ENCODE measurements at regions not wholly inside any gene's neighbourhood (a gene's known extent, or its start where the extent isn't known, plus 50 kb on each side); places are given as distances from the start of the nearest gene placed in this dataset.

DNA sequence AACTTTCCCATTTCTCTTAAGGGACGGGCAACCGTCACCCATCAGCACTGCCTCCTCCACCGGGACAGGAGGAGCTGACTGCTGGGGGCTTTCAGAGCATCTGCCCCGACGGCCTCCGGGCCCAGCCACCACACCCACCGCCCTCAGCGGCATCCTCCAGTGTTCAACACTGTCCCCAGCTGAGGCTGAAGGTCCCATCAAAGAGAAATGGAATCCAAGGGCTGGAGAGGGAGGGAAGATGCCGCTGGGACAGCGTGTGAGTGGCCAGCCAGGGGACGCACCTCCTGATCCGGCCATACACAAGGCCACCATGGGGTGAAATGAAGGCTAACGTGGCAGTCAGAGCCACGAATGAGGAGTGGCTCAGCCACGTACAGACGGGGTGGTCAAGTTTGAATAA lies 153.6 kb upstream of the PPP2R2D start:
- ChIA-PET CTCF (no interaction called here), POLR2A (no interaction called here)
- TF ChIP-seq EP300 (IDR thresholded peaks at IDR 0.05) (no peak), HOXB5 (CRISPR knock-in tag; IDR thresholded peaks at IDR 0.05) (no peak), ZC3H11A (IDR thresholded peaks at IDR 0.05) (no peak), RFX5 (IDR thresholded peaks at IDR 0.05) (no peak), E2F6 (IDR thresholded peaks at IDR 0.05; ENCODE audit: borderline replicate concordance, low read depth) (no peak), POLR2AphosphoS2 (conservative IDR thresholded peaks at IDR 0.05; ENCODE audit: low read length) (no peak), HDAC2 (IDR thresholded peaks at IDR 0.05) (no peak), KDM1A (IDR thresholded peaks at IDR 0.05; ENCODE audit: low read depth) (no peak), EHF (CRISPR knock-in tag; IDR thresholded peaks at IDR 0.05) (no peak), USF2 (IDR thresholded peaks at IDR 0.05) (no peak), KDM5A (IDR thresholded peaks at IDR 0.05) (no peak), ZSCAN20 (CRISPR knock-in tag; IDR thresholded peaks at IDR 0.05) (no peak), NR3C1 (IDR thresholded peaks at IDR 0.05) (no peak), FOSL2 (IDR thresholded peaks at IDR 0.05) (no peak), FOSL2 (CRISPR knock-in tag; IDR thresholded peaks at IDR 0.05) (no peak), HOXA7 (CRISPR knock-in tag; IDR thresholded peaks at IDR 0.05) (no peak)
- TF ChIP-seq, protein P1, sequence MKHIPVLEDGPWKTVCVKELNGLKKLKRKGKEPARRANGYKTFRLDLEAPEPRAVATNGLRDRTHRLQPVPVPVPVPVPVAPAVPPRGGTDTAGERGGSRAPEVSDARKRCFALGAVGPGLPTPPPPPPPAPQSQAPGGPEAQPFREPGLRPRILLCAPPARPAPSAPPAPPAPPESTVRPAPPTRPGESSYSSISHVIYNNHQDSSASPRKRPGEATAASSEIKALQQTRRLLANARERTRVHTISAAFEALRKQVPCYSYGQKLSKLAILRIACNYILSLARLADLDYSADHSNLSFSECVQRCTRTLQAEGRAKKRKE (CRISPR knock-in tag; IDR thresholded peaks at IDR 0.05; ENCODE audit: low read depth) = no peak
- no peak for DNase-seq (ENCODE audit: low read depth in 1 of 2, low spot score in 1 of 2)
- Histone ChIP-seq H3K4me2 (no peak overlapping the region), H3K9me3 (no peaks in the 10 kb centered on the region), H3K4me3 (no peak overlapping the region), H3K27ac (no peak overlapping the region), H3K4me1 (no peaks in the 10 kb centered on the region)
- no peak for FAIRE-seq
- 82% methylated on average over 16 of the region's 16 CpGs for WGBS (ENCODE audit: missing lambda C conversion rate)
- no peak for ATAC-seq

DNA sequence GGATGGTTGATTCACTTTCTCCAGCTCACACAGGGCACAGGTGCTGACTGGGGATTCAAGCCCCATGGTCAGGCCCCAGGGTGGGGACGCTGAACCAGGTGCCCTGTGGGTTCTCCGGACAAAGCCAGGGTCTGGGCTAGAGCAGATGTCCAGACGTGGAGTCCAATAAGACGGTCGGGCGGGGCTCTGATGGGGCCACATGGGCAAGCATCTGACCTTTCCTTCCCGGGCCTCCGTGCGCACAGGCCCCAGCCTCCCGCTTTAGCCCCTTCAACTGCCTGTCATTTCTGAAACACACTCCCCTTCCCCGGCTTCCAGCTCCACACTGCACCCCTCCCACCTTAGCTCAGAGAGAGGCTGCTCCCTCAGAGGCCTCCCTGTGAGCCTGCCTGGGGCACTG lies 153.0 kb upstream of the PPP2R2D start:
- no peak for ATAC-seq
- Histone ChIP-seq H3K4me2 (no peak overlapping the region), H3K4me1 (no peaks in the 10 kb centered on the region), H3K27ac (no peak overlapping the region), H3K9me3 (no peaks in the 10 kb centered on the region), H3K4me3 (no peak overlapping the region)
- ChIA-PET CTCF (no interaction called here), POLR2A (no interaction called here)
- TF ChIP-seq ELK1 (IDR thresholded peaks at IDR 0.05; ENCODE audit: low read depth, low read length) (no peak), NPAS2 (CRISPR knock-in tag; IDR thresholded peaks at IDR 0.05; ENCODE audit: borderline replicate concordance) (no peak), SREBF2 (IDR thresholded peaks at IDR 0.05) (no peak), EHF (CRISPR knock-in tag; IDR thresholded peaks at IDR 0.05) (no peak), FOSL2 (IDR thresholded peaks at IDR 0.05) (no peak), FOSL2 (CRISPR knock-in tag; IDR thresholded peaks at IDR 0.05) (no peak)
- DNase-seq (ENCODE audit: low read depth in 1 of 2, low spot score in 1 of 2) = no peak
- no peak for FAIRE-seq
- 82% methylated on average over 11 of the region's 11 CpGs for WGBS (ENCODE audit: missing lambda C conversion rate)

- no peak for FAIRE-seq
- TF ChIP-seq HOXB5 (CRISPR knock-in tag; IDR thresholded peaks at IDR 0.05) (no peak), NPAS2 (CRISPR knock-in tag; IDR thresholded peaks at IDR 0.05; ENCODE audit: borderline replicate concordance) (no peak), POLR2A (IDR thresholded peaks at IDR 0.05; ENCODE audit: low read length) (no peak), CEBPB (IDR thresholded peaks at IDR 0.05) (no peak), ESRRA (IDR thresholded peaks at IDR 0.05; ENCODE audit: borderline replicate concordance, low read length) (no peak), NR3C1 (IDR thresholded peaks at IDR 0.05) (no peak), RNF2 (IDR thresholded peaks at IDR 0.05; ENCODE audit: borderline replicate concordance, low read depth) (no peak), JUNB (IDR thresholded peaks at IDR 0.05) (no peak)
- ATAC-seq = no peak
- ChIA-PET POLR2A (no interaction called here), CTCF (no interaction called here)
- no peak overlapping the region for H3K4me2 ChIP-seq
- H3K4me3 ChIP-seq = no peak overlapping the region
- H3K27ac ChIP-seq = no peak overlapping the region
- DNase-seq (ENCODE audit: low read depth in 1 of 2, low spot score in 1 of 2) = no peak
- no peaks in the 10 kb centered on the region for H3K9me3 ChIP-seq
- 82% methylated on average over 1 of the region's 9 CpGs for WGBS (ENCODE audit: missing lambda C conversion rate)
- no peaks in the 10 kb centered on the region for H3K4me1 ChIP-seq
Measured at GRCh38 chr10:131748191-131748590, 152.6 kb upstream of the PPP2R2D start.
